ENCODE measurements at regions not wholly inside any gene's neighbourhood (a gene's known extent, or its start where the extent isn't known, plus 50 kb on each side); places are given as distances from the start of the nearest gene placed in this dataset.

DNA sequence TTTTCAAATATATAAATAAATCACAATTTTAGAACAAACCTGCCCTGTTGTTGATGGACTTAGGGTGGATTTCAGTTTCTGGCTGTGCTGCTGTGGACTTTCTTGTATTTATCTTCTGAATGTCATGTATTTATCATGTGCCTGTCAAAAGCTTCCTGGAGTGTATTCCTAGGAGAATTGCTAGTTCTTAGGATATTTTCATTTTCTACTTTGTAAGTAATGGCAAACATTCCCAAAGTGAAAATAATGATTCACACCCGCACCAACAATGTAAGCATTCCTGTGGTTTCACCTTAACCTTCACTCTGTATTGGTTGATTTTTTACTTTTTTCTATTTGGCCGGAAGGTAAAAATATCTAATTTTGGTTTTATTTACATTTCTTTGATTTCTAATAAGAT lies 387.8 kb downstream of the SMOC2 start:
- no peak for TF ChIP-seq EZH2 (IDR thresholded peaks at IDR 0.05)
- no peak for TF ChIP-seq POLR2AphosphoS5 (IDR thresholded peaks at IDR 0.05; ENCODE audit: borderline replicate concordance, low read depth, low read length)
- TF ChIP-seq FOXP2 (optimal IDR thresholded peaks at IDR 0.05; ENCODE audit: control extremely low read depth, extremely low read length, insufficient read depth), result no peak
